ENCODE measurements at regions not wholly inside any gene's neighbourhood (a gene's known extent, or its start where the extent isn't known, plus 50 kb on each side); places are given as distances from the start of the nearest gene placed in this dataset.
A peak's percentile ranks its signal among the peaks of the same experiment; 100 is the strongest.

DNA sequence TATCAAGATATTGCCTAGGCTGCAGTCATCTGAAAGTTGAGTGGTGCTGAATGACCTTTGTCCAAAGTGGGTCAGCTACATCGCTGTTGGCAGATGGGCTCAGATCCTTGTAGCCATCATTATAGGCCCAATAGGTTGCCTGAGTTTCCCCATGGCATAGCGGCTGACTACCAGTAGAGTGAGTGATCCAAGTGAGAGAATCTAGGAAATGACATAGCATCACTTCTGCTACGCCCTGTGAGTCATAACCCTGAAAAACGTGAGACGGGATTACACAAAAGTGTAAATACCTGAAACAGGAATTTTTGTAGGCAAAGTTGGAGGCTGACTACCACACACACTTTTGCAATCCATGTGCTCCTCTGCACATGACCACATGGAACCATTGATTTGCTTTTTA lies 273.3 kb downstream of the RPL10L start:
- no peak overlapping the region for H3K4me3 ChIP-seq (ENCODE audit: low read depth, low read length)
- ChIA-PET CTCF (no interaction called here), POLR2A (no interaction called here)
- no peak for TF ChIP-seq CTCF (IDR thresholded peaks at IDR 0.05; ENCODE audit: insufficient read depth, low read length, missing control alignments)
- DNase-seq (ENCODE audit: low read depth, low spot score), result no peak

DNA sequence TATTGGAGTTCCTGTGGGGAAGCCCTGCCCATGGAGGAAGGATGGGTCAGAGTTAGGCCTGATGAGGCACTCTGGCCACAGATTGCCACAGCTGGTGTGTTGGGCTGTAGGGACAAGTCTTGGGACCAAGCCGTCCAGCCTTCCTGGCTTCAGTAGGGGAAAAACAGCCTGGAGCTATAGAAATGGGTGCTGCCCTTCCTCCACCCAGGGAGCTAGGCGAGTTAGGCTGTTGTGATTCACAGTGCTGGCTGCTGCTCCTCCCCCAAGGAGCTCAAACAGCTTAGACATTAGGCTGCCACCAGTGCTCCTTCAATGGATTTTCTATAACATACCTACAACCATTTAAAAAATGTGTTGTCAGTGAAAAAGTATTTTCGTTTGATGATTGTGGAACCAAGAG lies 274.3 kb downstream of the RPL10L start:
- CTCF ChIA-PET, result no interaction called here

GRCh38 chr14:46369391-46369790 lies 282.2 kb downstream of the RPL10L start:
- no peak overlapping the region for H3K4me3 ChIP-seq (ENCODE audit: low read depth, low read length)
- no peak for TF ChIP-seq CTCF (IDR thresholded peaks at IDR 0.05; ENCODE audit: insufficient read depth, low read length, missing control alignments)
- ChIA-PET POLR2A (no interaction called here), CTCF (no interaction called here)
- no peak for DNase-seq (ENCODE audit: low read depth, low spot score)

More for the DNA sequence above, 274.3 kb downstream of the RPL10L start:
- H3K4me3 ChIP-seq (ENCODE audit: low read depth, low read length), result no peak overlapping the region
- POLR2A ChIA-PET, result no interaction called here
- no peak for TF ChIP-seq CTCF (IDR thresholded peaks at IDR 0.05; ENCODE audit: insufficient read depth, low read length, missing control alignments)
- no peak for DNase-seq (ENCODE audit: low read depth, low spot score)

GRCh38 chr14:46368275-46368674 lies 283.3 kb downstream of the RPL10L start:
- POLR2A ChIA-PET, result no interaction called here
- no peak overlapping the region for H3K4me3 ChIP-seq (ENCODE audit: low read depth, low read length)
- TF ChIP-seq CTCF (IDR thresholded peaks at IDR 0.05; ENCODE audit: insufficient read depth, low read length, missing control alignments), result no peak
- DNase-seq (ENCODE audit: low read depth, low spot score), result no peak
- CTCF ChIA-PET, result no interaction called here

DNA sequence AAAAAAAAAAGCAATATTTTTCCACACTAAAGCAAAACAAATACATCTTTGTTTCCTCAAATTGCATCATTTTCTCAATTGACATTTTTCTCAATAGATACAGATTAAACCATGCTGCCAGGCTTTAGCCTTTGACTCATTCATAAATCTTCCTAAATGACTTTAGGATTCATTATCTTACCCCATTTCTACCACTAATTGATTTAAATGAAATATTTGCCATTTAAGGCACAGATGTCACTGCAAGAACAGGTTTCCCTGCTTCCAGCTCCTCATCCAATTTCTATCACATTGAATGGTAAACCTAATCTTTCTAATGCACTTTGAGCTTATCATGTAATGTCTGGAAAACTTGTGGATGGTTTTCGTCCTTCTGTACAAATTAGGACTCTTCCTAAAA lies 298.7 kb downstream of the RPL10L start:
- H3K4me3 ChIP-seq (ENCODE audit: low read depth, low read length), result no peak overlapping the region
- POLR2A ChIA-PET, result no interaction called here
- no peak for TF ChIP-seq CTCF (IDR thresholded peaks at IDR 0.05; ENCODE audit: insufficient read depth, low read length, missing control alignments)
- CTCF ChIA-PET, result no interaction called here
- no peak for DNase-seq (ENCODE audit: low read depth, low spot score)

- CTCF ChIA-PET, result no interaction called here
- no peak for DNase-seq (ENCODE audit: low read depth, low spot score)
- POLR2A ChIA-PET, result no interaction called here
- no peak overlapping the region for H3K4me3 ChIP-seq (ENCODE audit: low read depth, low read length)
- TF ChIP-seq CTCF (IDR thresholded peaks at IDR 0.05; ENCODE audit: insufficient read depth, low read length, missing control alignments), result peak; percentile 22
These were observed 307.1 kb downstream of the RPL10L start for GRCh38 chr14:46344327-46344937.

Measured in AG04449 (cell line).